Fibroblast of the conjunctiva (primary cell): ENCODE measurements at regions not wholly inside any gene's neighbourhood (a gene's known extent, or its start where the extent isn't known, plus 50 kb on each side); places are given as distances from the start of the nearest gene placed in this dataset.
"Not testable (repeated sequence)": the region's sequence is repeated elsewhere in the genome, so short reads cannot be mapped to it uniquely, and the experiment has no call there.

Experiments used
- DNase-seq: peaks from one replicate; pipeline ENCODE4 v3.0.0-alpha.2; 2010; ENCODE audit warnings: low read depth

GRCh38 chr4:84379917-84380641, 119.0 kb downstream of the NKX6-1 start:
- peak; percentile 5 for DNase-seq

- DNase-seq = no peak
Observed at GRCh38 chr4:84378983-84379382, 120.1 kb downstream of the NKX6-1 start.

- no peak for DNase-seq
Observed at GRCh38 chr4:84378356-84378755, 120.7 kb downstream of the NKX6-1 start.

DNA sequence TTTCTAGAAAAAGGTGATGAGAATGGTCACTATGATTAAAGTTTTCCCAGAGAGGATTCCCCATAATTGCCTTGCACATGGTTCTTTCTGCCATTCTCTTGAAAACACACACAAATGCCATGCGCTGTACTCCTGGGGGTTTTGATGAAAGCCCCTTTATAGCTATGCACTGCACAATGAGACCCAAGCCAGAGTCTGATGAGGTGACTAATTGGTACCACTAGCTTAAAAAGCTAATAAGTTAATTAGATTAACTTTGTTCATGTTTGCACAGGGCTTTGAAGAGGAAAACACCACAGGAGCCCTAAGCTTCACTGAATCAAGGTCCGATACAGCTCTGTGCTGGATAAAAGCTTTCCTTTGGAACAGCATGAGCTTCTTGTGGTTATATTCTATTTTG, 132.2 kb downstream of the NKX6-1 start:
- DNase-seq = no peak

GRCh38 chr4:84366161-84366560, 132.9 kb downstream of the NKX6-1 start:
- no peak for DNase-seq

- DNase-seq = no peak
Observed at GRCh38 chr4:84362896-84363655, 136.0 kb downstream of the NKX6-1 start.

- DNase-seq = no peak
Observed at GRCh38 chr4:84342161-84342560, 156.9 kb downstream of the NKX6-1 start.

DNA sequence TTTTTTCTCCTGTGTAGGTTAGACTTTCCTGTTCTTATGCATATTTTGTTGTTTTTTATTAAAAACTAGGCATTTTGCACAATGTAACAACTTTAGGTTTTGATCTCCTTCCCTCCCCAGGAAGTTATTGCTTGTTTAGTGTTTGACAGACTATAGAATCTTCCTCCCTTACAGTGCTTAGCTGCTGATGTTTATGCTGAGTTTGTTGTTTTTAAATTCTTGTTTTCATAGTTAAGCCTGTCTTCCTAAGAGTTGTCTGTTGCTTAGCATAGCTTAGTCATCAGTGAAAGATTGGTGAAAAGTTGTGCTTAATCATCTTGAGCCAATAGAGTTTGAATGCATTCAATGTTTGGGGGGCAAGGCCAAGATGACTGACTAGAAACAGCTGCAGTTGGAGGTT, 157.5 kb downstream of the NKX6-1 start:
- no peak for DNase-seq

- DNase-seq = no peak
Observed at GRCh38 chr4:84338367-84338766, 160.7 kb downstream of the NKX6-1 start.

GRCh38 chr4:84336964-84337705, 162.0 kb downstream of the NKX6-1 start:
- DNase-seq = no peak

GRCh38 chr4:84327526-84327925, 171.6 kb downstream of the NKX6-1 start:
- no peak for DNase-seq

DNA sequence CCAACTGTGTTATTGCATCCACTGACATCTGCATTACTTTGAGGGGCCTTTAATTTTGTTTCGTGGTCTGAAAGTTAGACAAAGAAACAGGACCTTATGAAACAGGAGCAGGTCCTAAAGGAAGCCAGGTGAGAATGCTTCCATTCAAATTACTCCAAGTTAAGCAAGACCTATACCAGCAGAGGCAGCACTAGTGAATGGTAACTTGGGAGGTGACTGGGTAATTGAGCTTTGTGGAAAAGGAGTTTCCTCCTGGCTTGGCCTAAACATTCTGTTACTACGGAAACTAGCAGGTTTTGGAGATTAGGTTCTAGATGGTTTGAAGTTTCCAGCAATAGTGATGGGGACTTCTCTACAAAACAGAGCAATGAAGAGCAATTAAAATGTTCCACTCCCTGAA, 173.5 kb downstream of the NKX6-1 start:
- no peak for DNase-seq

- no peak for DNase-seq
Observed at GRCh38 chr4:84324303-84325245, 174.5 kb downstream of the NKX6-1 start.

DNA sequence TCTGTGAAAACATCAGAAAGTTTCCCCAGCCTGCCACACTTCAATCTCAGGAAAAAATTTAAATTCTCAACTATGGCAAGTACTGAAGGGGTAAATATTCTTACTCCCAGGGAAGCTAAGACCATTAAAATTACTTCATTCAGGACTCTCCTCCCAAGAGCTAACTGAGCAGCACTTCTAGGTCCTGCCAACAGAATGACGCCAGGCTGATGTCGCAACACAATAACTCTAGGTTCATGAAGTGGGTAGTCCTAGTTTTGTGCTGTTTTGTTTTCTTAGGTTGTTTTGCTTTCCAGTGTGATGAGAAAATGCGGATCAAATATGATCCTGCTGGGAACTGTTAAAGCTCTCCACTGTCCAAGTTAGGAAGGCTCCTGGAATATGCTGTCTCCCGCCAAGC, 180.0 kb downstream of the NKX6-1 start:
- DNase-seq = peak; percentile 21

DNA sequence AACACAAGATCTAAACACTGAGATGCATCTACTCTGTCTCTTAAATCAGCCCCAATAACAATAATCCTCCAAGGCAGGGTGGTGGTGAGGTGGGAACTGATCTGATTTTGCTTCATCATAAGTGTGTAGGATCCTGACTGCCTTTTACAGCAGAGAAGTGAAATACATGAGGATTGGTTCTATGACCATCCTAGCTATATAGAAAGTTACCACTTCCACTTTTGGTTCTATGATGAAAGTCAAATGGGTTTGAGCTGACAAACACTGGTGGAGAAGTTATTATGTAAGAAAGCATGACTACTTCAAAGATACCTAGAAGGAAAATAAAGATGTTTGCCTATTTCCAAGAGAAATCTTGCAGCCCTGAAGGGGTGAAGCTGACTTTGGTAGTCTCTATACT, 181.6 kb downstream of the NKX6-1 start:
- no peak for DNase-seq

- no peak for DNase-seq
Observed at GRCh38 chr4:84312426-84313012, 186.6 kb downstream of the NKX6-1 start.

- no peak for DNase-seq
Observed at GRCh38 chr4:84309191-84309590, 189.9 kb downstream of the NKX6-1 start.

GRCh38 chr4:84298719-84299254, 200.3 kb downstream of the NKX6-1 start:
- not testable (repeated sequence) for DNase-seq

DNA sequence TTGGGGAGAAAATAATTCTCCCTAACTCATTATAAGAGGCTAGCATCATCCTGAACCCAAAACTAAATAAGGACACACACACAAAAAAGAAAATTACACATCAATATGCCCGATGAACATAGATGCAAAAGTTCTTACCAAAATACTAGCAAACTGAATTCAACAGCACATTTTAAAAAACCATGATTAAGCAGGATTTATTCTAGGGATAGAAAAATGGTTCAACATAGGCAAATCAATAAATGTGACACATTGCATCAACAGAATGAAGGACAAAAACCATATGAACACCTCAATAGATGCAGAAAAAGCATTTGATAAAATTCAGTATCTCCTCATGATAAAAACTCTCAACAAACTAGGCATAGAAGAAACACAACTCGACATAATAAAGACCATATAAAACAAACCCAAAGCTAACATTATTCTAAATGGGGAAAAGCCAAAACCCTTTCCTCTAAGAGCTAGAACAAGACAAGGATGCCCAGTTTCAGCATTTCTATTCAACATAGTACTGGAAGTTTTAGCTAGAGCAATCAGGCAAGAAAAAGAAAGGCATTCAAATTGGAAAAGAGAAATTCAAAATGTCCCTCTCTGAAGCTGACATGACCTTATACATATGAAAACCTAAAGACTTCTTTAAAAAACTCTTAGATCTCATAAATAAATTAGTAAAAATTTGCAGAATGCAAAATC, 200.9 kb downstream of the NKX6-1 start:
- DNase-seq = no peak

GRCh38 chr4:84291969-84292368, 207.1 kb downstream of the NKX6-1 start:
- no peak for DNase-seq
